ENCODE measurements at regions not wholly inside any gene's neighbourhood (a gene's known extent, or its start where the extent isn't known, plus 50 kb on each side); places are given as distances from the start of the nearest gene placed in this dataset.
A peak's percentile ranks its signal among the peaks of the same experiment; 100 is the strongest.

DNA sequence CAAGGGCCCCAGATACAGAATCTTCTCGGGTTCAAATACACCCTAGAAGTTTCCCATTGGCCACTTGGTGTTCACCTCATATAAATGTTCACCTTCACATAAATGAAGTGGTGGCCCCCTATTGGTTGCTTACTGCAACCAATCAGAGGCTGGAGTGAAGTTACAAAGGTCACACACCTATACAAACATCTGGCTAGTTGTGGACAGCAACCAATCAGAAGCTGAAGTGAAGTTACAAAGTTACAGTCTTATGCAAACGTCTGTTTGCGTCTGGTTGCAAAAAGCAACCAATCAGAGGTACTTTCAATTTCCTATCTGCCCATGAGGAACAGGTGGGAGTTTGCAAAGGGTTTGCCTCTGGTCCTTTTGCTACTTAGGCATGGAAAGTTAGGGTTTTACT lies 206.5 kb upstream of the BMP2 start:
- no peaks in the 10 kb centered on the region for H3K4me1 ChIP-seq (ENCODE audit: control insufficient read depth, insufficient read depth, low read length)
- no peaks in the 10 kb centered on the region for H3K27me3 ChIP-seq (ENCODE audit: control insufficient read depth, insufficient read depth, low read length)
- intact Hi-C loops (cut with micrococcal nuclease; ENCODE audit: unreplicated experiment) (no loop called here), in situ Hi-C loops (cut with HindIII; ENCODE audit: low pct_unique_long_range_greater_than_20kb, low sequenced_read_pairs) (no loop called here)
- ChIA-PET POLR2A (interaction anchor here (0.5 kb wide), 1 partner anchor 946 kb away, joined by 3 read pairs; no protein-coding TSS in a partner anchor), CTCF (no interaction called here)
- no peaks in the 10 kb centered on the region for H3K9me3 ChIP-seq (ENCODE audit: control insufficient read depth, insufficient read depth, low read depth, low read length)
- TF ChIP-seq SIN3A (IDR thresholded peaks at IDR 0.05; ENCODE audit: borderline replicate concordance, insufficient read depth, low read depth, low read length) (no peak), TCF7L2 (IDR thresholded peaks at IDR 0.05; ENCODE audit: low read depth, low read length) (no peak), POLR2AphosphoS5 (IDR thresholded peaks at IDR 0.05; ENCODE audit: low read depth, low read length) (no peak)
- TF ChIP-seq, protein P1, sequence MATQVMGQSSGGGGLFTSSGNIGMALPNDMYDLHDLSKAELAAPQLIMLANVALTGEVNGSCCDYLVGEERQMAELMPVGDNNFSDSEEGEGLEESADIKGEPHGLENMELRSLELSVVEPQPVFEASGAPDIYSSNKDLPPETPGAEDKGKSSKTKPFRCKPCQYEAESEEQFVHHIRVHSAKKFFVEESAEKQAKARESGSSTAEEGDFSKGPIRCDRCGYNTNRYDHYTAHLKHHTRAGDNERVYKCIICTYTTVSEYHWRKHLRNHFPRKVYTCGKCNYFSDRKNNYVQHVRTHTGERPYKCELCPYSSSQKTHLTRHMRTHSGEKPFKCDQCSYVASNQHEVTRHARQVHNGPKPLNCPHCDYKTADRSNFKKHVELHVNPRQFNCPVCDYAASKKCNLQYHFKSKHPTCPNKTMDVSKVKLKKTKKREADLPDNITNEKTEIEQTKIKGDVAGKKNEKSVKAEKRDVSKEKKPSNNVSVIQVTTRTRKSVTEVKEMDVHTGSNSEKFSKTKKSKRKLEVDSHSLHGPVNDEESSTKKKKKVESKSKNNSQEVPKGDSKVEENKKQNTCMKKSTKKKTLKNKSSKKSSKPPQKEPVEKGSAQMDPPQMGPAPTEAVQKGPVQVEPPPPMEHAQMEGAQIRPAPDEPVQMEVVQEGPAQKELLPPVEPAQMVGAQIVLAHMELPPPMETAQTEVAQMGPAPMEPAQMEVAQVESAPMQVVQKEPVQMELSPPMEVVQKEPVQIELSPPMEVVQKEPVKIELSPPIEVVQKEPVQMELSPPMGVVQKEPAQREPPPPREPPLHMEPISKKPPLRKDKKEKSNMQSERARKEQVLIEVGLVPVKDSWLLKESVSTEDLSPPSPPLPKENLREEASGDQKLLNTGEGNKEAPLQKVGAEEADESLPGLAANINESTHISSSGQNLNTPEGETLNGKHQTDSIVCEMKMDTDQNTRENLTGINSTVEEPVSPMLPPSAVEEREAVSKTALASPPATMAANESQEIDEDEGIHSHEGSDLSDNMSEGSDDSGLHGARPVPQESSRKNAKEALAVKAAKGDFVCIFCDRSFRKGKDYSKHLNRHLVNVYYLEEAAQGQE (IDR thresholded peaks at IDR 0.05; ENCODE audit: insufficient read depth in 1 of 2, low read depth in 2 of 2, low read length in 1 of 2): no peak
- TF ChIP-seq, protein P2, sequence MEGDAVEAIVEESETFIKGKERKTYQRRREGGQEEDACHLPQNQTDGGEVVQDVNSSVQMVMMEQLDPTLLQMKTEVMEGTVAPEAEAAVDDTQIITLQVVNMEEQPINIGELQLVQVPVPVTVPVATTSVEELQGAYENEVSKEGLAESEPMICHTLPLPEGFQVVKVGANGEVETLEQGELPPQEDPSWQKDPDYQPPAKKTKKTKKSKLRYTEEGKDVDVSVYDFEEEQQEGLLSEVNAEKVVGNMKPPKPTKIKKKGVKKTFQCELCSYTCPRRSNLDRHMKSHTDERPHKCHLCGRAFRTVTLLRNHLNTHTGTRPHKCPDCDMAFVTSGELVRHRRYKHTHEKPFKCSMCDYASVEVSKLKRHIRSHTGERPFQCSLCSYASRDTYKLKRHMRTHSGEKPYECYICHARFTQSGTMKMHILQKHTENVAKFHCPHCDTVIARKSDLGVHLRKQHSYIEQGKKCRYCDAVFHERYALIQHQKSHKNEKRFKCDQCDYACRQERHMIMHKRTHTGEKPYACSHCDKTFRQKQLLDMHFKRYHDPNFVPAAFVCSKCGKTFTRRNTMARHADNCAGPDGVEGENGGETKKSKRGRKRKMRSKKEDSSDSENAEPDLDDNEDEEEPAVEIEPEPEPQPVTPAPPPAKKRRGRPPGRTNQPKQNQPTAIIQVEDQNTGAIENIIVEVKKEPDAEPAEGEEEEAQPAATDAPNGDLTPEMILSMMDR (IDR thresholded peaks at IDR 0.05): no peak
- H3K36me3 ChIP-seq (ENCODE audit: control insufficient read depth, insufficient read depth, low read length): no peaks in the 10 kb centered on the region
- BruUV-seq (replicated peaks): no TSS peak
- H3K4me3 ChIP-seq (ENCODE audit: low read depth in 2 of 2, low read length in 2 of 2): peak overlapping the region; percentile 18 to 49
- H3K27ac ChIP-seq (ENCODE audit: low read length): no peak overlapping the region
- ATAC-seq (peak; percentile 38; the same call in 1 of the 2 replicates), DNase-seq (ENCODE audit: low read depth, low spot score) (peak; percentile 17)

DNA sequence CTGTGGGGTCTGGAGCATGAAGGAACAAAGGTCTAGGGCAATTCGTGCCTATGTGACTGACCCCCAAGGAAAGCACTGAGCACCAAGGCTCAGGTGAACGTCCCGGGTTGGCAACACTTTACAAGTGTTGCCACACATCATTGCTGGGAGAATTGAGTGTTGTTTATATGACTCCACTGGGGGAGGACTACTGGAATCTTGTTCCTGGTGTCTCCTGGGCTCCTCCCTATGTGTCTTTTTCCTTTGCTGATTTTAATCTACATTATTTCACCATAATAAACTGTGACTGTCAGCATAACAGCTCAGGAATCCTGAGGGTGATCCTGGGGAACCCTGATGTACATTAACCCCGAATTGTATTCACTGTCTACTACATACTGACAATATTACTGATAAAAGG lies 207.7 kb upstream of the BMP2 start:
- BruUV-seq (replicated peaks): no TSS peak
- Histone ChIP-seq H3K36me3 (ENCODE audit: control insufficient read depth, insufficient read depth, low read length) (no peaks in the 10 kb centered on the region), H3K27me3 (ENCODE audit: control insufficient read depth, insufficient read depth, low read length) (no peaks in the 10 kb centered on the region), H3K9me3 (ENCODE audit: control insufficient read depth, insufficient read depth, low read depth, low read length) (no peaks in the 10 kb centered on the region), H3K4me1 (ENCODE audit: control insufficient read depth, insufficient read depth, low read length) (no peaks in the 10 kb centered on the region), H3K27ac (ENCODE audit: low read length) (no peak overlapping the region), H3K4me3 (ENCODE audit: low read depth in 2 of 2, low read length in 2 of 2) (no peak overlapping the region)
- no peak for ATAC-seq
- CTCF ChIA-PET: no interaction called here
- POLR2A ChIA-PET: no interaction called here
- no peak for DNase-seq (ENCODE audit: low read depth, low spot score)
- TF ChIP-seq SIN3A (IDR thresholded peaks at IDR 0.05; ENCODE audit: borderline replicate concordance, insufficient read depth, low read depth, low read length) (no peak), TCF7L2 (IDR thresholded peaks at IDR 0.05; ENCODE audit: low read depth, low read length) (no peak), POLR2AphosphoS5 (IDR thresholded peaks at IDR 0.05; ENCODE audit: low read depth, low read length) (no peak)
- TF ChIP-seq, protein P2 (IDR thresholded peaks at IDR 0.05): no peak
- TF ChIP-seq, protein P1 (IDR thresholded peaks at IDR 0.05; ENCODE audit: insufficient read depth in 1 of 2, low read depth in 2 of 2, low read length in 1 of 2): no peak
- intact Hi-C loops (cut with micrococcal nuclease; ENCODE audit: unreplicated experiment): no loop called here
- in situ Hi-C loops (cut with HindIII; ENCODE audit: low pct_unique_long_range_greater_than_20kb, low sequenced_read_pairs): no loop called here
